K562 (cell line): ENCODE measurements at regions not wholly inside any gene's neighbourhood (a gene's known extent, or its start where the extent isn't known, plus 50 kb on each side); places are given as distances from the start of the nearest gene placed in this dataset.

Experiments
- ATAC-seq: fragments of 200-7000 bp; cut with Tn5 transposase; 3 replicates; pipeline ENCODE4 v1.9.1; 2020; ENCODE audit warnings: moderate library complexity
- BruUV-seq: library from RNA; stranded (reverse); fragments of 400-500 nt; replicated peaks from 2 replicates; lab custom pipeline; 2021; lab: Mats Ljungman, UMichigan
- CTCF ChIA-PET: fragments of 300-600 bp; formaldehyde crosslinking; extraction: SDS; loops from one replicate; lab custom pipeline; 2021; ENCODE audit warnings: low intra/inter-chr PET ratio; lab: Yijun Ruan, JAX
- POLR2A ChIA-PET: fragments of 300-600, 350-650 bp; sonication (Branson Sonifier 250); formaldehyde crosslinking; extraction: SDS; loops from one replicate; lab custom pipeline; 2021; ENCODE audit warnings: antibody characterized with exemption, inconsistent platforms; lab: Yijun Ruan, JAX
- DNase-seq, 4 experiments: peaks; one replicate each; pipeline versions ENCODE4 v3.0.0 to v3.0.0-alpha.2; 2011 to 2018; ENCODE audit warnings: low spot score in 3 of 4, mixed read lengths in 3 of 4; ENCODE audit errors: extremely low read depth in 1 of 4
- FAIRE-seq: peaks from 2 replicates; lab custom pipeline; 2011; peaks lifted over from hg19 to GRCh38; lab: Jason Lieb, UNC
- H2AFZ ChIP-seq: 2 replicates; pipeline ENCODE4 v1.6.0; 2011; ENCODE audit warnings: low read depth, low read length, control low read depth, inconsistent platforms
- H3K27ac ChIP-seq: fragments of 200-600 bp; 3 replicates; pipeline ENCODE4 v1.8.0; 2011; ENCODE audit warnings: low read depth, mild to moderate bottlenecking, control low read depth, inconsistent platforms, low read length, moderate library complexity, mixed read lengths; ENCODE audit errors: extremely low read depth
- H3K27me3 ChIP-seq, 2 experiments: fragments of 300-600 bp in 1 of 2; 2 replicates in 1 of 2; 3 replicates in 1 of 2; pipeline versions ENCODE4 v1.6.0 to v1.8.0; 2011; ENCODE audit warnings: inconsistent platforms in 2 of 2, low read length in 2 of 2, mild to moderate bottlenecking in 1 of 2, mixed read lengths in 1 of 2, moderate library complexity in 1 of 2; ENCODE audit not compliant: control insufficient read depth in 2 of 2, insufficient read depth in 2 of 2
- H3K36me3 ChIP-seq: fragments of 300-600 bp; 3 replicates; pipeline ENCODE4 v1.8.0; 2011; ENCODE audit warnings: mild to moderate bottlenecking, low read length, inconsistent platforms; ENCODE audit not compliant: control insufficient read depth, insufficient read depth
- H3K4me1 ChIP-seq, 2 experiments: fragments of 200-600 bp in 1 of 2; replicated peaks in 1 of 2; 2 replicates in 1 of 2; 3 replicates in 1 of 2; pipeline versions ENCODE4 v1.5.1 to v1.8.0; 2011; ENCODE audit warnings: inconsistent platforms in 2 of 2, low read length in 2 of 2, mild to moderate bottlenecking in 1 of 2, mixed read lengths in 1 of 2, moderate library complexity in 1 of 2; ENCODE audit not compliant: control insufficient read depth in 2 of 2, insufficient read depth in 2 of 2
- H3K4me2 ChIP-seq: 2 replicates; pipeline ENCODE4 v1.6.1; 2011; ENCODE audit warnings: low read length, control low read depth, inconsistent platforms, mixed read lengths; ENCODE audit not compliant: insufficient read depth
- H3K4me3 ChIP-seq: fragments of 200-600 bp; sonication (generic), shearing (Covaris generic); 2 replicates; pipeline ENCODE4 v1.5.1; 2016; ENCODE audit warnings: control low read depth, inconsistent platforms
- H3K79me2 ChIP-seq: fragments of 200-600 bp; 3 replicates; pipeline ENCODE4 v1.8.0; 2011; ENCODE audit warnings: low read length, inconsistent platforms; ENCODE audit not compliant: control insufficient read depth, insufficient read depth
- H3K9ac ChIP-seq, 2 experiments: 2 replicates each; pipeline versions ENCODE4 v1.6.0 to v1.6.1; 2011; ENCODE audit warnings: low read depth in 2 of 2, low read length in 2 of 2, control low read depth in 1 of 2, inconsistent platforms in 1 of 2, mild to moderate bottlenecking in 1 of 2, mixed read lengths in 1 of 2; ENCODE audit not compliant: insufficient read depth in 1 of 2
- H3K9me1 ChIP-seq: one replicate; pipeline ENCODE4 v1.6.0; 2011; ENCODE audit warnings: inconsistent platforms, mild to moderate bottlenecking, low read length, moderate library complexity; ENCODE audit not compliant: control insufficient read depth, insufficient read depth
- H3K9me3 ChIP-seq: replicated peaks from 2 replicates; pipeline ENCODE4 v1.5.1; 2011; ENCODE audit warnings: low read depth, low read length, inconsistent platforms; ENCODE audit not compliant: control insufficient read depth, insufficient read depth
- H4K20me1 ChIP-seq: replicated peaks from 2 replicates; pipeline ENCODE4 v1.6.1; 2011; ENCODE audit warnings: low read length, inconsistent platforms, mixed read lengths; ENCODE audit not compliant: control insufficient read depth, insufficient read depth
- FOXA3 ChIP-seq, 2 experiments: fragments of 450-650 bp in 1 of 2; sonication (generic) in 1 of 2; formaldehyde crosslinking; IDR thresholded peaks in 1 of 2; conservative IDR thresholded peaks in 1 of 2; 2 replicates each; pipeline versions ENCODE4 v1.4.0 to v1.8.0; 2020 to 2022; ENCODE audit warnings: mild to moderate bottlenecking in 2 of 2, missing genetic modification reagents in 1 of 2
- MCM2 ChIP-seq: fragments of 450-650 bp; IDR thresholded peaks from 2 replicates; pipeline ENCODE4 v1.6.1; 2017; ENCODE audit warnings: low read depth, mild to moderate bottlenecking
- MTF1 ChIP-seq: fragments of 250-450 bp; sonication (Bioruptor Pico); IDR thresholded peaks from 2 replicates; pipeline ENCODE4 v1.9.0; 2021; ENCODE audit warnings: moderate library complexity, mild to moderate bottlenecking, inconsistent platforms, borderline replicate concordance
- NFRKB ChIP-seq: fragments of 450-650 bp; IDR thresholded peaks from 2 replicates; pipeline ENCODE4 v1.6.1; 2016; ENCODE audit warnings: low read depth
- NR1H2 ChIP-seq: sonication (generic); formaldehyde crosslinking; IDR thresholded peaks from 2 replicates; pipeline ENCODE4 v1.4.0; 2020; ENCODE audit warnings: mild to moderate bottlenecking, missing genetic modification reagents
- SETDB1 ChIP-seq: IDR thresholded peaks from one replicate; pipeline ENCODE4 v1.6.1; 2012; ENCODE audit warnings: low read length, control low read depth, inconsistent platforms
- SPI1 ChIP-seq: IDR thresholded peaks from 2 replicates; pipeline ENCODE4 v1.6.1; 2011; ENCODE audit warnings: low read depth, low read length, control low read depth, borderline replicate concordance
- WGBS: fragments of 100-300 bp; shearing (Covaris generic); methylation state at CpG from one replicate; pipeline ENCODE4 v1.1.6; 2016; ENCODE audit warnings: low coverage, mixed read lengths; ENCODE audit not compliant: insufficient coverage; ENCODE audit errors: missing lambda C conversion rate; 5-methylcytosine and 5-hydroxymethylcytosine counted together
- in situ Hi-C: fragments of 300-500 bp; cut with MboI; formaldehyde crosslinking; loops from 4 replicates; pipeline ENCODE4 v1.15.0; 2018; ENCODE audit warnings: inconsistent platforms, mixed read lengths
- intact Hi-C: fragments of 100-400 bp; cut with micrococcal nuclease; formaldehyde crosslinking; loops from 2 replicates; pipeline ENCODE4 v1.14.2; 2022
- TF ChIP-seq, protein P1 (sequence below): sonication (generic); formaldehyde crosslinking; IDR thresholded peaks from 2 replicates; pipeline ENCODE4 v1.8.0; 2022; ENCODE audit warnings: mild to moderate bottlenecking, missing genetic modification reagents, borderline replicate concordance
- TF ChIP-seq, protein P2 (sequence below), 3 experiments: fragments of 200-800 bp in 1 of 3; fragments of 250-450 bp in 1 of 3; fragments of 450-650 bp in 1 of 3; sonication (Bioruptor Pico) in 1 of 3; sonication (Bioruptor generic) in 1 of 3; formaldehyde crosslinking in 1 of 3; IDR thresholded peaks; 2 replicates each; pipeline versions ENCODE4 v1.6.1 to v1.8.0; 2016 to 2022; ENCODE audit warnings: mild to moderate bottlenecking in 2 of 3, missing genetic modification characterization in 2 of 3, missing compliant biosample characterization in 1 of 3, moderate library complexity in 1 of 3

GRCh38 chr3:178099274-178099673 is 437.0 kb upstream of the KCNMB2 start:
- Histone ChIP-seq H2AFZ (no peak overlapping the region), H3K27me3 (no peaks in the 10 kb centered on the region), H3K36me3 (no peaks in the 10 kb centered on the region), H3K79me2 (no peaks in the 10 kb centered on the region), H3K9me3 (no peaks in the 10 kb centered on the region), H4K20me1 (no peaks in the 10 kb centered on the region), H3K9ac (no peak overlapping the region), H3K4me3 (no peak overlapping the region), H3K4me2 (no peak overlapping the region), H3K9me1 (no peaks in the 10 kb centered on the region), H3K4me1 (no peaks in the 10 kb centered on the region), H3K27ac (no peak overlapping the region)
- no peak for ATAC-seq
- intact Hi-C loops = no loop called here
- WGBS = 31% methylated on average over 4 of the region's 4 CpGs
- POLR2A ChIA-PET = interaction anchor here (0.7 kb wide), 1 partner anchor 16 kb away, joined by 3 read pairs; no protein-coding TSS in a partner anchor
- no TSS peak for BruUV-seq
- TF ChIP-seq SPI1 (no peak), NFRKB (no peak), NR1H2 (no peak), FOXA3 (CRISPR knock-in tag; conservative IDR thresholded peaks at IDR 0.05 in 1 of 2, IDR thresholded peaks at IDR 0.05 in 1 of 2) (no peak), MTF1 (CRISPR knock-in tag) (no peak), MCM2 (no peak), SETDB1 (no peak)
- TF ChIP-seq, protein P1, sequence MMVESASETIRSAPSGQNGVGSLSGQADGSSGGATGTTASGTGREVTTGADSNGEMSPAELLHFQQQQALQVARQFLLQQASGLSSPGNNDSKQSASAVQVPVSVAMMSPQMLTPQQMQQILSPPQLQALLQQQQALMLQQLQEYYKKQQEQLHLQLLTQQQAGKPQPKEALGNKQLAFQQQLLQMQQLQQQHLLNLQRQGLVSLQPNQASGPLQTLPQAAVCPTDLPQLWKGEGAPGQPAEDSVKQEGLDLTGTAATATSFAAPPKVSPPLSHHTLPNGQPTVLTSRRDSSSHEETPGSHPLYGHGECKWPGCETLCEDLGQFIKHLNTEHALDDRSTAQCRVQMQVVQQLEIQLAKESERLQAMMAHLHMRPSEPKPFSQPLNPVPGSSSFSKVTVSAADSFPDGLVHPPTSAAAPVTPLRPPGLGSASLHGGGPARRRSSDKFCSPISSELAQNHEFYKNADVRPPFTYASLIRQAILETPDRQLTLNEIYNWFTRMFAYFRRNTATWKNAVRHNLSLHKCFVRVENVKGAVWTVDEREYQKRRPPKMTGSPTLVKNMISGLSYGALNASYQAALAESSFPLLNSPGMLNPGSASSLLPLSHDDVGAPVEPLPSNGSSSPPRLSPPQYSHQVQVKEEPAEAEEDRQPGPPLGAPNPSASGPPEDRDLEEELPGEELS (CRISPR knock-in tag) = no peak
- TF ChIP-seq, protein P2, sequence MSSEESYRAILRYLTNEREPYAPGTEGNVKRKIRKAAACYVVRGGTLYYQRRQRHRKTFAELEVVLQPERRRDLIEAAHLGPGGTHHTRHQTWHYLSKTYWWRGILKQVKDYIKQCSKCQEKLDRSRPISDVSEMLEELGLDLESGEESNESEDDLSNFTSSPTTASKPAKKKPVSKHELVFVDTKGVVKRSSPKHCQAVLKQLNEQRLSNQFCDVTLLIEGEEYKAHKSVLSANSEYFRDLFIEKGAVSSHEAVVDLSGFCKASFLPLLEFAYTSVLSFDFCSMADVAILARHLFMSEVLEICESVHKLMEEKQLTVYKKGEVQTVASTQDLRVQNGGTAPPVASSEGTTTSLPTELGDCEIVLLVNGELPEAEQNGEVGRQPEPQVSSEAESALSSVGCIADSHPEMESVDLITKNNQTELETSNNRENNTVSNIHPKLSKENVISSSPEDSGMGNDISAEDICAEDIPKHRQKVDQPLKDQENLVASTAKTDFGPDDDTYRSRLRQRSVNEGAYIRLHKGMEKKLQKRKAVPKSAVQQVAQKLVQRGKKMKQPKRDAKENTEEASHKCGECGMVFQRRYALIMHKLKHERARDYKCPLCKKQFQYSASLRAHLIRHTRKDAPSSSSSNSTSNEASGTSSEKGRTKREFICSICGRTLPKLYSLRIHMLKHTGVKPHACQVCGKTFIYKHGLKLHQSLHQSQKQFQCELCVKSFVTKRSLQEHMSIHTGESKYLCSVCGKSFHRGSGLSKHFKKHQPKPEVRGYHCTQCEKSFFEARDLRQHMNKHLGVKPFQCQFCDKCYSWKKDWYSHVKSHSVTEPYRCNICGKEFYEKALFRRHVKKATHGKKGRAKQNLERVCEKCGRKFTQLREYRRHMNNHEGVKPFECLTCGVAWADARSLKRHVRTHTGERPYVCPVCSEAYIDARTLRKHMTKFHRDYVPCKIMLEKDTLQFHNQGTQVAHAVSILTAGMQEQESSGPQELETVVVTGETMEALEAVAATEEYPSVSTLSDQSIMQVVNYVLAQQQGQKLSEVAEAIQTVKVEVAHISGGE (CRISPR knock-in tag; IDR thresholded peaks at IDR 0.05) = no peak
- in situ Hi-C loops = no loop called here
- CTCF ChIA-PET = no interaction called here
- DNase-seq = no peak
- FAIRE-seq = no peak
